ENCODE measurements at regions not wholly inside any gene's neighbourhood (a gene's known extent, or its start where the extent isn't known, plus 50 kb on each side); places are given as distances from the start of the nearest gene placed in this dataset.
"Not testable (repeated sequence)": the region's sequence is repeated elsewhere in the genome, so short reads cannot be mapped to it uniquely, and the experiment has no call there.

- Histone ChIP-seq H3K4me3 (ENCODE audit: low read length) (no peak overlapping the region), H3K4me1 (ENCODE audit: control insufficient read depth in 2 of 2, insufficient read depth in 2 of 2, low read length in 2 of 2) (no peaks in the 10 kb centered on the region), H3K9me3 (ENCODE audit: control insufficient read depth in 2 of 3, low read length in 3 of 3) (no peaks in the 10 kb centered on the region), H3K27ac (ENCODE audit: low read depth, low read length) (no peak overlapping the region), H3K27me3 (ENCODE audit: control insufficient read depth in 2 of 2, insufficient read depth in 2 of 2, low read length in 2 of 2) (no peaks in the 10 kb centered on the region), H3K36me3 (ENCODE audit: control insufficient read depth in 2 of 3, insufficient read depth in 3 of 3, low read length in 3 of 3) (no peaks in the 10 kb centered on the region)
- intact Hi-C loops (cut with micrococcal nuclease), result no loop called here
- ATAC-seq, result no peak
- Mint-ChIP-seq H3K27me3 (peaks cover 0 to 8% (median under 1%) of the 10 kb centered on the region in 5 donors), H3K4me1 (no peaks in the 10 kb centered on the region), H3K36me3 (peaks cover 0 to 4% (median 0%) of the 10 kb centered on the region in 5 donors), H3K27ac (no peak overlapping the region), H3K9me3 (peaks cover 0 to 30% (median 7%) of the 10 kb centered on the region in 11 donors), H3K4me3 (no peak overlapping the region)
- no peak for DNase-seq
- ChIA-PET CTCF (no interaction called here), POLR2A (no interaction called here)
Observed at GRCh38 chr10:16016688-16017087, 156.4 kb upstream of the MINDY3 start.

- peaks cover 0 to 4% (median 0%) of the 10 kb centered on the region in 5 donors for H3K27me3 Mint-ChIP-seq
- H3K4me1 Mint-ChIP-seq, result no peaks in the 10 kb centered on the region
- intact Hi-C loops (cut with micrococcal nuclease), result no loop called here
- Histone ChIP-seq H3K4me1 (ENCODE audit: control insufficient read depth in 2 of 2, insufficient read depth in 2 of 2, low read length in 2 of 2) (no peaks in the 10 kb centered on the region), H3K27me3 (ENCODE audit: control insufficient read depth in 2 of 2, insufficient read depth in 2 of 2, low read length in 2 of 2) (no peaks in the 10 kb centered on the region), H3K9me3 (ENCODE audit: control insufficient read depth in 2 of 3, low read length in 3 of 3) (no peaks in the 10 kb centered on the region), H3K4me3 (ENCODE audit: low read length) (no peak overlapping the region), H3K27ac (ENCODE audit: low read depth, low read length) (no peak overlapping the region), H3K36me3 (ENCODE audit: control insufficient read depth in 2 of 3, insufficient read depth in 3 of 3, low read length in 3 of 3) (no peaks in the 10 kb centered on the region)
- peaks cover 0 to 23% (median 7%) of the 10 kb centered on the region in 11 donors for H3K9me3 Mint-ChIP-seq
- H3K36me3 Mint-ChIP-seq, result peaks cover 0 to 4% (median 0%) of the 10 kb centered on the region in 5 donors
- no peak overlapping the region for H3K27ac Mint-ChIP-seq
- ATAC-seq (no peak), DNase-seq (no peak)
- H3K4me3 Mint-ChIP-seq, result no peak overlapping the region
- POLR2A ChIA-PET, result no interaction called here
- CTCF ChIA-PET, result no interaction called here
Observed at GRCh38 chr10:16020836-16021235, 160.5 kb upstream of the MINDY3 start.

GRCh38 chr10:16026832-16027231 is 166.5 kb upstream of the MINDY3 start:
- H3K27ac ChIP-seq (ENCODE audit: low read depth, low read length); H3K27me3 Mint-ChIP-seq; H3K36me3 ChIP-seq (ENCODE audit: control insufficient read depth in 2 of 3, insufficient read depth in 3 of 3, low read length in 3 of 3); H3K27ac Mint-ChIP-seq; H3K27me3 ChIP-seq (ENCODE audit: control insufficient read depth in 2 of 2, insufficient read depth in 2 of 2, low read length in 2 of 2); ATAC-seq; CTCF ChIA-PET; H3K9me3 ChIP-seq (ENCODE audit: control insufficient read depth in 2 of 3, low read length in 3 of 3); H3K4me1 Mint-ChIP-seq; H3K4me1 ChIP-seq (ENCODE audit: control insufficient read depth in 2 of 2, insufficient read depth in 2 of 2, low read length in 2 of 2); H3K4me3 ChIP-seq (ENCODE audit: low read length); POLR2A ChIA-PET; DNase-seq; H3K36me3 Mint-ChIP-seq; intact Hi-C loops (cut with micrococcal nuclease); H3K4me3 Mint-ChIP-seq: not testable (repeated sequence)
- peaks cover 0 to 13% (median 2%) of the 10 kb centered on the region in 11 donors for H3K9me3 Mint-ChIP-seq

GRCh38 chr10:16030562-16030961 is 170.3 kb upstream of the MINDY3 start:
- no peak overlapping the region for H3K4me3 Mint-ChIP-seq
- no peaks in the 10 kb centered on the region for H3K9me3 ChIP-seq (ENCODE audit: control insufficient read depth in 2 of 3, low read length in 3 of 3)
- no peak overlapping the region for H3K27ac ChIP-seq (ENCODE audit: low read depth, low read length)
- no peak overlapping the region for H3K27ac Mint-ChIP-seq
- H3K36me3 Mint-ChIP-seq, result peaks cover 0 to 3% (median 0%) of the 10 kb centered on the region in 5 donors
- ChIA-PET CTCF (no interaction called here), POLR2A (no interaction called here)
- H3K9me3 Mint-ChIP-seq, result peaks cover 0 to 29% (median 10%) of the 10 kb centered on the region in 11 donors
- H3K27me3 Mint-ChIP-seq, result peaks cover 0 to 5% (median 3%) of the 10 kb centered on the region in 5 donors
- intact Hi-C loops (cut with micrococcal nuclease), result no loop called here
- DNase-seq (no peak), ATAC-seq (no peak)
- H3K4me1 Mint-ChIP-seq, result no peaks in the 10 kb centered on the region
- no peak overlapping the region for H3K4me3 ChIP-seq (ENCODE audit: low read length)
- no peaks in the 10 kb centered on the region for H3K27me3 ChIP-seq (ENCODE audit: control insufficient read depth in 2 of 2, insufficient read depth in 2 of 2, low read length in 2 of 2)
- no peaks in the 10 kb centered on the region for H3K4me1 ChIP-seq (ENCODE audit: control insufficient read depth in 2 of 2, insufficient read depth in 2 of 2, low read length in 2 of 2)
- no peaks in the 10 kb centered on the region for H3K36me3 ChIP-seq (ENCODE audit: control insufficient read depth in 2 of 3, insufficient read depth in 3 of 3, low read length in 3 of 3)

GRCh38 chr10:16049050-16049449 is 188.7 kb upstream of the MINDY3 start:
- ChIA-PET CTCF (no interaction called here), POLR2A (no interaction called here)
- no peak overlapping the region for H3K4me3 ChIP-seq (ENCODE audit: low read length)
- H3K27me3 ChIP-seq (ENCODE audit: control insufficient read depth in 2 of 2, insufficient read depth in 2 of 2, low read length in 2 of 2), result no peaks in the 10 kb centered on the region
- peaks cover 0 to 2% (median 0%) of the 10 kb centered on the region in 7 donors for H3K4me1 Mint-ChIP-seq
- DNase-seq (no peak), ATAC-seq (no peak)
- no peak overlapping the region for H3K27ac ChIP-seq (ENCODE audit: low read depth, low read length)
- H3K36me3 Mint-ChIP-seq, result no peaks in the 10 kb centered on the region
- H3K27me3 Mint-ChIP-seq, result peaks cover 0 to 9% (median 0%) of the 10 kb centered on the region in 5 donors
- H3K36me3 ChIP-seq (ENCODE audit: control insufficient read depth in 2 of 3, insufficient read depth in 3 of 3, low read length in 3 of 3), result no peaks in the 10 kb centered on the region
- H3K9me3 Mint-ChIP-seq, result peaks cover 0 to 9% (median 0%) of the 10 kb centered on the region in 11 donors
- intact Hi-C loops (cut with micrococcal nuclease), result no loop called here
- no peak overlapping the region for H3K4me3 Mint-ChIP-seq
- H3K9me3 ChIP-seq (ENCODE audit: control insufficient read depth in 2 of 3, low read length in 3 of 3), result no peaks in the 10 kb centered on the region
- H3K4me1 ChIP-seq (ENCODE audit: control insufficient read depth in 2 of 2, insufficient read depth in 2 of 2, low read length in 2 of 2), result no peaks in the 10 kb centered on the region
- no peak overlapping the region for H3K27ac Mint-ChIP-seq

- H3K4me3 ChIP-seq (ENCODE audit: low read length), result no peak overlapping the region
- DNase-seq (no peak), ATAC-seq (no peak)
- POLR2A ChIA-PET, result no interaction called here
- CTCF ChIA-PET, result no interaction called here
- H3K4me1 ChIP-seq (ENCODE audit: control insufficient read depth in 2 of 2, insufficient read depth in 2 of 2, low read length in 2 of 2), result no peaks in the 10 kb centered on the region
- H3K4me1 Mint-ChIP-seq, result peaks cover 0 to 2% (median 0%) of the 10 kb centered on the region in 7 donors
- peak overlapping the region in 1 of 9 donors; percentile 2 for H3K27ac Mint-ChIP-seq
- H3K36me3 ChIP-seq (ENCODE audit: control insufficient read depth in 2 of 3, insufficient read depth in 3 of 3, low read length in 3 of 3), result no peaks in the 10 kb centered on the region
- H3K27me3 ChIP-seq (ENCODE audit: control insufficient read depth in 2 of 2, insufficient read depth in 2 of 2, low read length in 2 of 2), result no peaks in the 10 kb centered on the region
- no peak overlapping the region for H3K4me3 Mint-ChIP-seq
- no peak overlapping the region for H3K27ac ChIP-seq (ENCODE audit: low read depth, low read length)
- H3K9me3 Mint-ChIP-seq, result peaks cover 0 to 9% (median 0%) of the 10 kb centered on the region in 11 donors
- no peaks in the 10 kb centered on the region for H3K9me3 ChIP-seq (ENCODE audit: control insufficient read depth in 2 of 3, low read length in 3 of 3)
- intact Hi-C loops (cut with micrococcal nuclease), result no loop called here
- H3K36me3 Mint-ChIP-seq, result no peaks in the 10 kb centered on the region
- H3K27me3 Mint-ChIP-seq, result peaks cover 0 to 13% (median 0%) of the 10 kb centered on the region in 5 donors
Observed at GRCh38 chr10:16049782-16050181, 189.5 kb upstream of the MINDY3 start.

GRCh38 chr10:16063350-16063749 is 203.0 kb upstream of the MINDY3 start:
- no peaks in the 10 kb centered on the region for H3K4me1 Mint-ChIP-seq
- Histone ChIP-seq H3K27ac (ENCODE audit: low read depth, low read length) (no peak overlapping the region), H3K4me1 (ENCODE audit: control insufficient read depth in 2 of 2, insufficient read depth in 2 of 2, low read length in 2 of 2) (no peaks in the 10 kb centered on the region), H3K36me3 (ENCODE audit: control insufficient read depth in 2 of 3, insufficient read depth in 3 of 3, low read length in 3 of 3) (no peaks in the 10 kb centered on the region), H3K4me3 (ENCODE audit: low read length) (no peak overlapping the region), H3K9me3 (ENCODE audit: control insufficient read depth in 2 of 3, low read length in 3 of 3) (no peaks in the 10 kb centered on the region), H3K27me3 (ENCODE audit: control insufficient read depth in 2 of 2, insufficient read depth in 2 of 2, low read length in 2 of 2) (no peaks in the 10 kb centered on the region)
- ATAC-seq (no peak), DNase-seq (no peak)
- H3K27ac Mint-ChIP-seq, result no peak overlapping the region
- peaks cover 0 to 21% (median 5%) of the 10 kb centered on the region in 11 donors for H3K9me3 Mint-ChIP-seq
- H3K27me3 Mint-ChIP-seq, result peaks cover 0 to 4% (median 0%) of the 10 kb centered on the region in 5 donors
- POLR2A ChIA-PET, result no interaction called here
- no peaks in the 10 kb centered on the region for H3K36me3 Mint-ChIP-seq
- no peak overlapping the region for H3K4me3 Mint-ChIP-seq
- CTCF ChIA-PET, result interaction anchor here (0.7 kb wide), 1 partner anchor 24 kb away, joined by 3 read pairs; no protein-coding TSS in a partner anchor
- intact Hi-C loops (cut with micrococcal nuclease), result no loop called here

All from naive thymus-derived CD4-positive, alpha-beta T cell (primary cell).